ENCODE measurements at regions not wholly inside any gene's neighbourhood (a gene's known extent, or its start where the extent isn't known, plus 50 kb on each side); places are given as distances from the start of the nearest gene placed in this dataset.
A peak's percentile ranks its signal among the peaks of the same experiment; 100 is the strongest.

DNA sequence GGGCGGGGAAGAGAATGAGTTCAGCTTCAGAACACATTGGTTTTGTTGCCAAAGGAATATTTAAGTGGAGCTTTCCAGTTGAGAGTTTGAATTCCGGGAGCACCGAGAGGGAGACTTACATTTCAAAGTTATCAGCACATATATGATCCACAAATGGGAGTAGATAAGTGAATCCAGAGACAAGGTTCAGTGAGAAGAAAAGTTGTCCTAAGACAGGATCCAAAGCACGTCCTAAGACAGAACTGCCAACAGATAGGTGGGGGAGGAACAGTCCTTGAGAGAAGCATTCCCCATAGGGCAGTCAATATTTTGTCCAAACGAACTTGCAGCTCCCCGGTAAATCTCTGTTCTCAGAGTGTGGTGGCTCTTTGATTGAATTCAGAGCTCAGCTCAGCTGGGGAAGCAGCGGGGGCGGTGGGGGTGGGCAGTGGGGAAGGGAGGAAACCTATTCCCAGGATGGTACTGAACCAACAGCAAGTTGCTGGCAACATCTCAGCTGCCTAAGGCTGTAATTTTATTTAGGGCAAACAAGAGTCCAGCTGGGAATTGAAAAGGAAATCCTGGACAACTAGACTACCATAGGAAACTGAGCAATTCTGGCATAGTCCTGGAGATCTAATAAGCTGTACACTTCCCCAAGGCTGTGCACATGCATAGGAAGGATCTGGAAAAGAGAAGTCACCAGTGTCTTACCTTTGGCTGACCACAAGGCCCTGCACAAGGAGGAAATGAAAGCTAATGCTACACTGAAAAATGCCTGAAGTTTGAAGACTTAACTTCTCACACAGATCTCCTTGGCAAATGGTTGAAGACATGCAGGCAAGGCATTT is 94.2 kb upstream of the CXCL12 start:
- H3K4me1 ChIP-seq, result peaks cover 0 to 46% (median 22%) of the 10 kb centered on the region in 9 donors
- H3K36me3 ChIP-seq, result no peaks in the 10 kb centered on the region
- DNase-seq, result no peak
- no peak overlapping the region for H3K4me3 ChIP-seq
- no peaks in the 10 kb centered on the region for H3K9me3 ChIP-seq
- intact Hi-C loops (cut with DNase I), result no loop called here
- no peak for TF ChIP-seq CTCF (IDR thresholded peaks at IDR 0.05)
- peak; percentile 38 to 90 (median 80) for ATAC-seq
- 41 to 55% methylated on average over 8 of the region's 8 CpGs for WGBS, 2 donors
- no peaks in the 10 kb centered on the region for H3K27me3 ChIP-seq
- H3K27ac ChIP-seq, result peak overlapping the region in 3 of 10 donors; percentile 26 to 34 (median 31)

- intact Hi-C loops (cut with DNase I), result no loop called here
- Histone ChIP-seq H3K9me3 (peaks cover 0 to 15% (median 0%) of the 10 kb centered on the region in 11 donors), H3K27ac (no peak overlapping the region), H3K4me1 (no peaks in the 10 kb centered on the region), H3K27me3 (peaks cover 0 to 4% (median 0%) of the 10 kb centered on the region in 7 donors), H3K36me3 (no peaks in the 10 kb centered on the region), H3K4me3 (no peak overlapping the region)
- DNase-seq (no peak), ATAC-seq (no peak)
- no peak for TF ChIP-seq CTCF (IDR thresholded peaks at IDR 0.05)
- WGBS, 2 donors, result 66 to 69% methylated on average over 3 of the region's 3 CpGs
These were observed 107.8 kb upstream of the CXCL12 start for GRCh38 chr10:44492678-44493077.

GRCh38 chr10:44498222-44498621 is 113.3 kb upstream of the CXCL12 start:
- no peak overlapping the region for H3K27ac ChIP-seq
- H3K27me3 ChIP-seq, result no peaks in the 10 kb centered on the region
- no peak for ATAC-seq
- H3K4me1 ChIP-seq, result no peaks in the 10 kb centered on the region
- 70 to 73% methylated on average over 5 of the region's 5 CpGs for whole genome bisulfite sequencing, 2 donors
- H3K36me3 ChIP-seq, result no peaks in the 10 kb centered on the region
- no peak for TF ChIP-seq CTCF (IDR thresholded peaks at IDR 0.05)
- intact Hi-C loops (cut with DNase I), result no loop called here
- peaks cover 0 to 20% (median 0%) of the 10 kb centered on the region in 11 donors for H3K9me3 ChIP-seq
- DNase-seq, result no peak
- no peak overlapping the region for H3K4me3 ChIP-seq

DNA sequence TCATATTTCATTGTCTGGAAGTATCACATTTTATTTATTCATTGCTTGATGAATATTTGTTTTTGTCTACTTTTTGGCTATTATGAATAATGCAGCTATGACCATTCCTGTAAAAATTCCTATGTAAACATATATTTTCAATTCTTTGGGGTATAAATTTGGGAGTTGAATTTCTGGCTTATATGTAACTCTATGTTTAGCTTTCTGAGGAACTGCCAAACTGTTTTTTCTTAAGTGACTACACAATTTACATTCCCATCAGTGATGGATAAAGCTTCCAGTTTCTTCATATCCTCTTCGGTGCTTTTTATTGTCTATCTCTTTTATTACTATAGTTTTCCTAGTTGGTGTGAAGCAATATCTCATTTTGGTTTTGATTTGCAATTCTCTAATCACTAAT is 115.6 kb upstream of the CXCL12 start:
- TF ChIP-seq CTCF (IDR thresholded peaks at IDR 0.05), result no peak
- WGBS, 2 donors, result 41 to 50% methylated on average over 1 of the region's 1 CpG
- Histone ChIP-seq H3K27me3 (no peaks in the 10 kb centered on the region), H3K4me1 (no peaks in the 10 kb centered on the region), H3K27ac (no peak overlapping the region), H3K36me3 (no peaks in the 10 kb centered on the region), H3K4me3 (no peak overlapping the region), H3K9me3 (peaks cover 0 to 20% (median 0%) of the 10 kb centered on the region in 11 donors)
- DNase-seq (no peak), ATAC-seq (no peak)
- intact Hi-C loops (cut with DNase I), result no loop called here

All from heart right ventricle (tissue), 16 donors.